Dendritic cell treated with granulocyte-macrophage colony-stimulating factor and Interleukin-4, amounts not matched to agents 40 ng/mL and 50 ng/mL, for 4 days (primary cell): ENCODE measurements at regions not wholly inside any gene's neighbourhood (a gene's known extent, or its start where the extent isn't known, plus 50 kb on each side); places are given as distances from the start of the nearest gene placed in this dataset.
"Not testable (repeated sequence)": the region's sequence is repeated elsewhere in the genome, so short reads cannot be mapped to it uniquely, and the experiment has no call there.

Experiments used
- H3K27ac Mint-ChIP-seq: one replicate; pipeline ENCODE4 v1.8.0; 2022; ENCODE audit warnings: mild to moderate bottlenecking, mixed read lengths
- H3K27me3 Mint-ChIP-seq: one replicate; pipeline ENCODE4 v1.8.0; 2022; ENCODE audit warnings: mild to moderate bottlenecking, mixed read lengths
- H3K36me3 Mint-ChIP-seq: one replicate; pipeline ENCODE4 v1.8.0; 2022; ENCODE audit warnings: low read depth, mixed read lengths
- H3K4me1 Mint-ChIP-seq: one replicate; pipeline ENCODE4 v1.8.0; 2022; ENCODE audit warnings: low read depth, mixed read lengths
- H3K4me3 Mint-ChIP-seq: one replicate; pipeline ENCODE4 v1.8.0; 2022; ENCODE audit warnings: mild to moderate bottlenecking, moderate library complexity, mixed read lengths
- H3K9me3 Mint-ChIP-seq: one replicate; pipeline ENCODE4 v1.8.0; 2022; ENCODE audit warnings: mixed read lengths
- intact Hi-C: fragments of 100-400 bp; cut with micrococcal nuclease; formaldehyde crosslinking; loops from one replicate; pipeline ENCODE4 v1.15.0; 2022

- peaks cover 9% of the 10 kb centered on the region for H3K9me3 Mint-ChIP-seq
- H3K27me3 Mint-ChIP-seq: no peaks in the 10 kb centered on the region
- H3K36me3 Mint-ChIP-seq: no peaks in the 10 kb centered on the region
- no peaks in the 10 kb centered on the region for H3K4me1 Mint-ChIP-seq
- no peak overlapping the region for H3K27ac Mint-ChIP-seq
- intact Hi-C loops: no loop called here
- H3K4me3 Mint-ChIP-seq: no peak overlapping the region
These were observed 509.9 kb upstream of the SYNCRIP start for GRCh38 chr6:86152546-86152945.

DNA sequence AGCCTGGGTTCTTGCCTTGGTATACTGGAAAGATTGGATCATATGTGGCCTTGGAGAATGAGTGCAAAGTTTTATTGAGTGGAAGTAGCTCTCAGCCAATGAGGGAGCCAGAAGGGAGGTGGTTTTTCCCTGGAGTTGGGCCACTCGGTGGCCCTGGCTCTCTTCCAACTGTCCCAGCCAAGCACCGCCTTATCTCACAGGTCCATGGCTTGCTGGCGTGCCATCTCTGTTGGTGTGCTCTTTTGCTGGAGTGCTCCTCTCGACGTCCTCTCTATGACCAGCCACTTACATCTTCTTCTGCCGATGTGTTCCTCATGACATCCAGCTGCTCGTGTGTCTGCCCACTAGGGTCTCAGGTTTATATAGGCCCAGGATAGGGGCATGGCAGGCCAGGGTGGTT is 505.9 kb upstream of the SYNCRIP start:
- intact Hi-C loops: no loop called here
- no peak overlapping the region for H3K4me3 Mint-ChIP-seq
- no peaks in the 10 kb centered on the region for H3K9me3 Mint-ChIP-seq
- no peaks in the 10 kb centered on the region for H3K36me3 Mint-ChIP-seq
- H3K27me3 Mint-ChIP-seq: no peaks in the 10 kb centered on the region
- H3K4me1 Mint-ChIP-seq: no peaks in the 10 kb centered on the region
- no peak overlapping the region for H3K27ac Mint-ChIP-seq

- Mint-ChIP-seq H3K36me3 (no peaks in the 10 kb centered on the region), H3K4me1 (no peaks in the 10 kb centered on the region), H3K27ac (no peak overlapping the region), H3K9me3 (peaks cover 4% of the 10 kb centered on the region), H3K27me3 (no peaks in the 10 kb centered on the region), H3K4me3 (no peak overlapping the region)
- intact Hi-C loops: no loop called here
These were observed 505.2 kb upstream of the SYNCRIP start for GRCh38 chr6:86147859-86148258.

DNA sequence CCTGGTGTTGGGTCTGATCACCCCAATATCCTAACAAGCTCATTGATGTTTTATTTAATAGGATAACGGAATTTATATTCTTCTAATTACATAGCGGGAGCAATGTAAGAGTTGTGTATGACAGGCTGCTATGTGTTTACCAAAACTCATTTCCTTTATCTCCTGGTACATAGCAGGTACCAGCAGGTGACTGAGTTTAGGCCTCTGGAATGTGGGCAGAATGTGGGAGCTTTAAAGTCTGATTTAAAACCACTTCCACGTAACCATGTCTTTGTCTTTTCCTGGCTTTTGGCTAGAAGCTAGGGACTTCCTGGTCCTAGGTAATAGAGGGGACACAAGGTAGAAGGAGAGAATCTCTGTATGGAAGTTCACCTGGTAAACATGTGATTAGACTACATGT is 504.6 kb upstream of the SYNCRIP start:
- Mint-ChIP-seq H3K27ac (no peak overlapping the region), H3K27me3 (no peaks in the 10 kb centered on the region), H3K9me3 (peaks cover 10% of the 10 kb centered on the region), H3K36me3 (no peaks in the 10 kb centered on the region), H3K4me3 (no peak overlapping the region), H3K4me1 (no peaks in the 10 kb centered on the region)
- intact Hi-C loops: no loop called here

DNA sequence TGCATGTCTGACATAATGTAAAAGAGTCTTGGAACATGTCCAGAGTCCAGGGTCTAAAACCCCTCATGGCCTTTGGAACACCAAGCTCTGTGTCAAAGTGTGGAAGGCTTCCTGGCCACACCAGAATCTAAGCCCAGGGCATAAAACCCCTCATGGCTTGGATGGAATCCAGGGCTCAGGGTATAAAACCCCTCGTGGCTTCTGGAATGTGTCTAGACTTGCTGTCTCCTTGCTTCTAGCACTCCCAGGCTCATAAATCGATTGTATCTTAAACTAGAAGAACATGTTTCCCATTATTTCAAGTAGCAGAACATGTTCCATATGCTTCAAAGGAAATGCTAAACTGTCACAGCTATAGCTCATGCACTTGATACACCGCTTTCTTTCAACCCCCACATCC is 504.1 kb upstream of the SYNCRIP start:
- H3K36me3 Mint-ChIP-seq, intact Hi-C loops, H3K27ac Mint-ChIP-seq, H3K4me3 Mint-ChIP-seq, H3K4me1 Mint-ChIP-seq, H3K27me3 Mint-ChIP-seq: not testable (repeated sequence)
- peaks cover 13% of the 10 kb centered on the region for H3K9me3 Mint-ChIP-seq

- Mint-ChIP-seq H3K9me3 (peaks cover 27% of the 10 kb centered on the region), H3K36me3 (no peaks in the 10 kb centered on the region), H3K27me3 (no peaks in the 10 kb centered on the region), H3K27ac (no peak overlapping the region), H3K4me1 (no peaks in the 10 kb centered on the region), H3K4me3 (no peak overlapping the region)
- intact Hi-C loops: no loop called here
These were observed 499.6 kb upstream of the SYNCRIP start for GRCh38 chr6:86142326-86142725.

DNA sequence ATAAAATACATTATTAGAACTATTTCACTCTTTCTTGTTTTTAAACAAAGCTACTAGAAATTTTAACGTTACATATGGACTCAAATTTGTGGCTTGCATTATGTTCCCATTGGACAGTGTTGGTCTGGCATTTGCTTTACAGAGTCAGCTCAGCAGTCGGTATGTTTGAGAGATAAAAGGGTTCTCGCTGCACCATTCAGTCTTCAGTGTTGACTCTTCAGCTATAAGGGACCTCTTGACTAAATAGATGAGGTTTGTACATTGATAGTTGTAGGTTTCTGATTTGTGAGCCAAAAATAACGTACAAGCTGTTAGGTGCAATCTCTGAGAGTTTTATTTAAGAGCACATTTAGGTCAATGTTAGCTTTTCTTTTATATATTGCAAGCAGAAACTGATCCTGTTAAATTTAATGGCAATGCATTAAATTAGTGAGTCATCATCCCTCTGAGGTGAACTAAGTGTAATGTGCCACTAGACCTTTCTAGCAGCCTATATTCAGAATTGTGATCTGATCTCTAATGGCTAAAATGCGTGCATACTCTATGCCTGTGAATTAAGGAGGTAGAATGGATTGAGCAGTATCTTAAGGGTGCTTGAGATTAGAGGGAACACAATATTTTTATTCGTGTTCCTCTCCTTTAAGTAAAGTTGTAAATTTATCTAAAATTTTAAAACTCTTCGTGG is 485.6 kb upstream of the SYNCRIP start:
- H3K36me3 Mint-ChIP-seq: no peaks in the 10 kb centered on the region
- H3K4me1 Mint-ChIP-seq: no peaks in the 10 kb centered on the region
- H3K27ac Mint-ChIP-seq: no peak overlapping the region
- H3K9me3 Mint-ChIP-seq: peaks cover 48% of the 10 kb centered on the region
- H3K27me3 Mint-ChIP-seq: no peaks in the 10 kb centered on the region
- intact Hi-C loops: no loop called here
- H3K4me3 Mint-ChIP-seq: no peak overlapping the region

- Mint-ChIP-seq H3K4me1 (no peaks in the 10 kb centered on the region), H3K27ac (no peak overlapping the region), H3K4me3 (no peak overlapping the region), H3K27me3 (no peaks in the 10 kb centered on the region), H3K36me3 (no peaks in the 10 kb centered on the region), H3K9me3 (peaks cover 6% of the 10 kb centered on the region)
- intact Hi-C loops: no loop called here
These were observed 479.4 kb upstream of the SYNCRIP start for GRCh38 chr6:86122086-86122485.

GRCh38 chr6:86118271-86118670 is 475.6 kb upstream of the SYNCRIP start:
- no peaks in the 10 kb centered on the region for H3K36me3 Mint-ChIP-seq
- H3K4me1 Mint-ChIP-seq: no peaks in the 10 kb centered on the region
- peaks cover 41% of the 10 kb centered on the region for H3K9me3 Mint-ChIP-seq
- no peak overlapping the region for H3K4me3 Mint-ChIP-seq
- intact Hi-C loops: no loop called here
- no peak overlapping the region for H3K27ac Mint-ChIP-seq
- no peaks in the 10 kb centered on the region for H3K27me3 Mint-ChIP-seq

DNA sequence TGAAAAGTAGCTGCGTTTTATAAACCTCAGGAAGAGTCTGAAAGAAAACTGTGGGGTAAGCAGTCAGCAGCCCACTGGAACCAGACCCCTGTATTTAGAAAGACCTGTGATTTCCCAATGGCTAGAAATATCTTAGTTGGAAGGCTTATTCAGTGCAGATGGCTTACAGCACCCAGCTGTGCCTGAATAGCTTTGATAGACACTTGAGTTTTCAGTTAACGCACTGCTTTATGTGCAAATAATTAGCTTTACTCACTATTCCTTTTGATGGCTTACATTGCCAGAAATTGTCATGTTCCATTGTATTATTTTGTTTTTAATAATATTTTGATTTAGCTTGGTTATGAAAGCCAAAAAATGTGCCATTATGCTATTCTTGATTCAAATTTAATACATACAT is 465.3 kb upstream of the SYNCRIP start:
- Mint-ChIP-seq H3K27me3 (no peaks in the 10 kb centered on the region), H3K27ac (no peak overlapping the region), H3K9me3 (peaks cover 53% of the 10 kb centered on the region), H3K4me3 (no peak overlapping the region), H3K36me3 (no peaks in the 10 kb centered on the region), H3K4me1 (no peaks in the 10 kb centered on the region)
- intact Hi-C loops: no loop called here

DNA sequence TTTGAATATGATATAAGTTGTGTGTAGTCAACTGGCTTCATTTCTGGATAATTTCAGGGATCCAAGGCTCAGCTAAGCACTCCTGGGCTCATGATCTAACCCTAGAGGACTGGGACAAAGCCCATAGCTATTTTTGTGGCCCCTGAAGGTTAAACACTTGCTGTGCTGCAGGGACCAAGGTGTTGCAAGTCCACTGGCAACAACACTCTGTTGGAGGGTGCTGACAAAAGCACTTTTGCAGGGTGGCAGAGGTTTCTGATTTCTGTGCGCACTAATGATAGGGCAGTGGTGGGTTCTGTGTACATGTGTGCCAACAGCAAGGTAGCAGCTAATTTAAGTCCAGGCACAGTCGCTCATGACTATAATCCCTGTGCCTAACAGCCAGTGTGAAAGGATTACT is 445.3 kb upstream of the SYNCRIP start:
- Mint-ChIP-seq H3K36me3 (no peaks in the 10 kb centered on the region), H3K27me3 (no peaks in the 10 kb centered on the region), H3K27ac (no peak overlapping the region), H3K4me1 (no peaks in the 10 kb centered on the region), H3K4me3 (no peak overlapping the region), H3K9me3 (peaks cover 71% of the 10 kb centered on the region)
- intact Hi-C loops: no loop called here

GRCh38 chr6:86079938-86080337 is 437.3 kb upstream of the SYNCRIP start:
- Mint-ChIP-seq H3K36me3 (no peaks in the 10 kb centered on the region), H3K27ac (no peak overlapping the region), H3K4me3 (no peak overlapping the region), H3K9me3 (peaks cover 69% of the 10 kb centered on the region), H3K27me3 (no peaks in the 10 kb centered on the region), H3K4me1 (no peaks in the 10 kb centered on the region)
- intact Hi-C loops: no loop called here

DNA sequence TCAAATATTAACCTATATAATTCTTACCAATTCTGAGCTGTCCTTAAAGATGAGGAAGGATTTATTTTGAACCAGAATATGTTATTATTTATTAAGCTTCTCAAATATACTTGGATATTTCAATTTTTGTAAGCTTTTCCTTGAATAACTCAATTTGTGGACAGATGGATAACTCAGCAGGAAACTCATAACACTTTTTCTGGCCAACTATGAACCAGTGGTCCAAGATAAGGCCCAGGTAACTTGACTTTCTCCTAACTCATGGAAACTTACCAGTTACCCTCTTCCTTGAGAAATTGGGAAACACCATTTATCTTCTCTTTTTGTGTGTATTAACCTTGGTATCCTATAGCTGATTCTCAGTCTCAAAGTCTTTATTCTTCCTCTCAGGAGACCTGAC is 427.5 kb upstream of the SYNCRIP start:
- no peaks in the 10 kb centered on the region for H3K36me3 Mint-ChIP-seq

GRCh38 chr6:86065002-86065401 is 422.3 kb upstream of the SYNCRIP start:
- H3K27ac Mint-ChIP-seq, H3K4me3 Mint-ChIP-seq, intact Hi-C loops, H3K27me3 Mint-ChIP-seq, H3K36me3 Mint-ChIP-seq, H3K4me1 Mint-ChIP-seq: not testable (repeated sequence)
- H3K9me3 Mint-ChIP-seq: peaks cover 72% of the 10 kb centered on the region

More for the DNA sequence above, 427.5 kb upstream of the SYNCRIP start:
- no peak overlapping the region for H3K27ac Mint-ChIP-seq
- H3K4me3 Mint-ChIP-seq: no peak overlapping the region
- no peaks in the 10 kb centered on the region for H3K27me3 Mint-ChIP-seq
- peaks cover 32% of the 10 kb centered on the region for H3K9me3 Mint-ChIP-seq
- intact Hi-C loops: no loop called here
- no peaks in the 10 kb centered on the region for H3K4me1 Mint-ChIP-seq

DNA sequence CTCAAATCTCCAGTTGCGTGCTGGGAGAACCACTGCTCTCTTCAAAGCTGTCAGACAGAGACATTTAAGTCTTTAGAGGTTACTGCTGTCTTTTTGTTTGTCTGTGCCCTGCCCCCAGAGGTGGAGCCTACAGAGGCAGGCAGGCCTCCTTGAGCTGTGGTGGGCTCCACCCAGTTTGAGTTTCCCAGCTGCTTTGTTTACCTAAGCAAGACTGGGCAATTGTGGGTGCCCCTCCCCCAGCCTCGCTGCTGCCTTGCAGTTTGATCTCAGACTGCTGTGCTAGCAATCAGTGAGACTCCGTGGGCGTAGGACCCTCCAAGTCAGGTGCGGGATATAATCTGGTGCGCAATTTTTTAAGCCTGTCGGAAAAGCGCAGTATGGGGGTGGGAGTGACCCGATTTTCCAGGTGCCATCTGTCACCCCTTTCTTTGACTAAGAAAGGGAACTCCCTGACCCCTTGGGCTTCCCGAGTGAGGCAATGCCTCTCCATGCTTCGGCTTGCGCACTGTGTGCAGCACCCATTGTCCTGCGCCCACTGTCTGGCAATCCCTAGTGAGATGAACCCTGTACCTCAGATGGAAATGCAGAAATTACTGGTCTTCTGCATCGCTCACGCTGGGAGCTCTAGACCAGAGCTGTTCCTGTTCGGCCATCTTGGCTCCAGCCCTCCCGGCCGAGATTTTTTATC is 414.8 kb upstream of the SYNCRIP start:
- peaks cover 57% of the 10 kb centered on the region for H3K9me3 Mint-ChIP-seq
- H3K4me1 Mint-ChIP-seq, H3K27ac Mint-ChIP-seq, intact Hi-C loops, H3K36me3 Mint-ChIP-seq, H3K27me3 Mint-ChIP-seq, H3K4me3 Mint-ChIP-seq: not testable (repeated sequence)
